GM18907 (cell line): ENCODE measurements at regions not wholly inside any gene's neighbourhood (a gene's known extent, or its start where the extent isn't known, plus 50 kb on each side); places are given as distances from the start of the nearest gene placed in this dataset.
A peak's percentile ranks its signal among the peaks of the same experiment; 100 is the strongest.
"Not testable (repeated sequence)": the region's sequence is repeated elsewhere in the genome, so short reads cannot be mapped to it uniquely, and the experiment has no call there.

Source experiments
- ATAC-seq: cut with Tn5 transposase; IDR thresholded peaks from one replicate; pipeline ENCODE4 v1.9.1; 2021; ENCODE audit warnings: mild to moderate bottlenecking, moderate library complexity; ENCODE audit not compliant: unreplicated experiment

- no peak for ATAC-seq
Observed at GRCh38 chr10:63987212-63987611, 466.0 kb downstream of the REEP3 start.

- no peak for ATAC-seq
Observed at GRCh38 chr10:63994371-63994770, 473.2 kb downstream of the REEP3 start.

GRCh38 chr10:64007157-64007556 is 486.0 kb downstream of the REEP3 start:
- ATAC-seq = no peak

- ATAC-seq = no peak
Observed at GRCh38 chr10:64010711-64011110, 489.5 kb downstream of the REEP3 start.

- ATAC-seq = no peak
Observed at GRCh38 chr10:64011912-64012714, 490.9 kb downstream of the REEP3 start.

- no peak for ATAC-seq
Observed at GRCh38 chr10:64014281-64014680, 493.1 kb downstream of the REEP3 start.

GRCh38 chr10:64023926-64024470 is 502.8 kb downstream of the REEP3 start:
- no peak for ATAC-seq

- no peak for ATAC-seq
Observed at GRCh38 chr10:64033711-64034110, 512.5 kb downstream of the REEP3 start.

GRCh38 chr10:64036321-64036930 is 515.2 kb downstream of the REEP3 start:
- ATAC-seq = no peak

- ATAC-seq = no peak
Observed at GRCh38 chr10:64037071-64037661, 516.0 kb downstream of the REEP3 start.

GRCh38 chr10:64038107-64038506 is 516.9 kb downstream of the REEP3 start:
- no peak for ATAC-seq

- ATAC-seq = peak; percentile 30
Observed at GRCh38 chr10:64039198-64039597, 518.0 kb downstream of the REEP3 start.

GRCh38 chr10:64040781-64041180 is 519.6 kb downstream of the REEP3 start:
- peak; percentile 9 for ATAC-seq

- ATAC-seq = peak; percentile 97
Observed at GRCh38 chr10:64041185-64041988, 520.2 kb downstream of the REEP3 start.

- ATAC-seq = no peak
Observed at GRCh38 chr10:64041989-64042490, 520.8 kb downstream of the REEP3 start.

GRCh38 chr10:64044098-64044497 is 522.9 kb downstream of the REEP3 start:
- ATAC-seq = no peak

- not testable (repeated sequence) for ATAC-seq
Observed at GRCh38 chr10:64044957-64045632, 523.9 kb downstream of the REEP3 start.

- ATAC-seq = no peak
Observed at GRCh38 chr10:64054392-64054791, 533.2 kb downstream of the REEP3 start.

- no peak for ATAC-seq
Observed at GRCh38 chr10:64059884-64060283, 538.7 kb downstream of the REEP3 start.

- ATAC-seq = no peak
Observed at GRCh38 chr10:64060389-64060788, 539.2 kb downstream of the REEP3 start.
